Spleen (tissue), 7 donors: ENCODE measurements at regions not wholly inside any gene's neighbourhood (a gene's known extent, or its start where the extent isn't known, plus 50 kb on each side); places are given as distances from the start of the nearest gene placed in this dataset.

Experiments used
- POLR2AphosphoS5 ChIP-seq, 3 donors: sonication (generic); formaldehyde crosslinking; IDR thresholded peaks; one replicate each; pipeline ENCODE4 v1.5.1; 2017; ENCODE audit warnings: antibody characterized with exemption in 3 of 3
- TF ChIP-seq, protein P1 (sequence below), 11 experiments: fragments of 200-600 bp in 7 of 11; fragments of 450-650 bp in 4 of 11; sonication (generic) in 4 of 11; IDR thresholded peaks in 8 of 11; conservative IDR thresholded peaks in 3 of 11; 1 replicate in 7 of 11; 2 replicates in 4 of 11; pipeline versions ENCODE4 v1.4.0 to v1.8.0; 2016 to 2021; ENCODE audit warnings: antibody characterized with exemption in 11 of 11, inconsistent platforms in 4 of 11, mild to moderate bottlenecking in 1 of 11
- donor health status: DM: no; HTN: no; CAD: no; lungs with moderate emphysema.
- donor health status: DM: no; HTN: no; CAD: no.
- donor health status: DM: no; HTN: no; CAD: no.

DNA sequence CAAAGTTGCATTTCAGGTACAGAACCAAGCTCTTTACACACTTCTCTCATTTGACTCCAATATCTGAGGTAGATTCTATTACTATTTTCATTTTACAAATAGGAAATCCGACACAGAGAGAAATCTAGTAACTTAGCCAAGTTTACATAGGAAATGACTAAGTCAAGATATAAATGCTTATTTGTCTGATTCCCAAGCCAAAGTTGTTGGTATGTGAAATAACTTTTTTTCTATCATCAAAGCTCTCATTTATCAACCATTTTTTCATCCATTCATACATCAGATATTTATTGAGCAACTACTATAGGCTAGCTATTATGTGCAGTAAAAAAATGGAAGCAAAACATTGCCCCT is 89.2 kb upstream of the MITF start:
- TF ChIP-seq POLR2AphosphoS5 (IDR thresholded peaks at IDR 0.05), result no peak
- TF ChIP-seq, protein P1, sequence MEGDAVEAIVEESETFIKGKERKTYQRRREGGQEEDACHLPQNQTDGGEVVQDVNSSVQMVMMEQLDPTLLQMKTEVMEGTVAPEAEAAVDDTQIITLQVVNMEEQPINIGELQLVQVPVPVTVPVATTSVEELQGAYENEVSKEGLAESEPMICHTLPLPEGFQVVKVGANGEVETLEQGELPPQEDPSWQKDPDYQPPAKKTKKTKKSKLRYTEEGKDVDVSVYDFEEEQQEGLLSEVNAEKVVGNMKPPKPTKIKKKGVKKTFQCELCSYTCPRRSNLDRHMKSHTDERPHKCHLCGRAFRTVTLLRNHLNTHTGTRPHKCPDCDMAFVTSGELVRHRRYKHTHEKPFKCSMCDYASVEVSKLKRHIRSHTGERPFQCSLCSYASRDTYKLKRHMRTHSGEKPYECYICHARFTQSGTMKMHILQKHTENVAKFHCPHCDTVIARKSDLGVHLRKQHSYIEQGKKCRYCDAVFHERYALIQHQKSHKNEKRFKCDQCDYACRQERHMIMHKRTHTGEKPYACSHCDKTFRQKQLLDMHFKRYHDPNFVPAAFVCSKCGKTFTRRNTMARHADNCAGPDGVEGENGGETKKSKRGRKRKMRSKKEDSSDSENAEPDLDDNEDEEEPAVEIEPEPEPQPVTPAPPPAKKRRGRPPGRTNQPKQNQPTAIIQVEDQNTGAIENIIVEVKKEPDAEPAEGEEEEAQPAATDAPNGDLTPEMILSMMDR (IDR thresholded peaks at IDR 0.05 in 8 of 11, conservative IDR thresholded peaks at IDR 0.05 in 3 of 11), result no peak
